DND-41 (cell line): ENCODE measurements at regions not wholly inside any gene's neighbourhood (a gene's known extent, or its start where the extent isn't known, plus 50 kb on each side); places are given as distances from the start of the nearest gene placed in this dataset.

ENCODE experiments used
- EZH2 ChIP-seq: IDR thresholded peaks from 3 replicates; pipeline ENCODE4 v1.6.1; 2012; ENCODE audit warnings: borderline replicate concordance, low read depth, mild to moderate bottlenecking, moderate library complexity, low read length, inconsistent platforms; ENCODE audit not compliant: severe bottlenecking
- TF ChIP-seq, protein P1 (sequence below): IDR thresholded peaks from 2 replicates; pipeline ENCODE4 v1.5.1; 2012; ENCODE audit warnings: borderline replicate concordance, low read length, moderate library complexity, mild to moderate bottlenecking; ENCODE audit not compliant: poor library complexity, severe bottlenecking; ENCODE audit errors: extremely low read depth

DNA sequence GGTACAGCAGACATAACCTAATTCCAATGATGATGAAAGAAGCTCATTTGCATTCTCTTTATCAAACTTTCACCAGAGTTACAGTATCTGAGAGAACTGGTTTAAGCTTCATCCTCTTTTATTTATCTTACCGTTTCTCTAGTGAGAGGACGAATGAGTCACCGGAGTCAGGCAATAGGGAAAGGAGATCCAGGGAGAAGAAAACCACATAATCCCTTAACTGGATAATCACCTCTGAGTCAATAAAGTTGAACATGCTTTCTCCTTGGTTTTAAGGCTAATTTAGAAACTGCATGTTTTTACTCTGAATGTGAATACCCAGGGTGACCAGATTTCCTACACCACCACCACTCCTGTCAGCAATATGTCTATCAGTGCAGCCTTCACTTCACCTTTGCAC is 313.7 kb upstream of the TBX18 start:
- TF ChIP-seq, protein P1, sequence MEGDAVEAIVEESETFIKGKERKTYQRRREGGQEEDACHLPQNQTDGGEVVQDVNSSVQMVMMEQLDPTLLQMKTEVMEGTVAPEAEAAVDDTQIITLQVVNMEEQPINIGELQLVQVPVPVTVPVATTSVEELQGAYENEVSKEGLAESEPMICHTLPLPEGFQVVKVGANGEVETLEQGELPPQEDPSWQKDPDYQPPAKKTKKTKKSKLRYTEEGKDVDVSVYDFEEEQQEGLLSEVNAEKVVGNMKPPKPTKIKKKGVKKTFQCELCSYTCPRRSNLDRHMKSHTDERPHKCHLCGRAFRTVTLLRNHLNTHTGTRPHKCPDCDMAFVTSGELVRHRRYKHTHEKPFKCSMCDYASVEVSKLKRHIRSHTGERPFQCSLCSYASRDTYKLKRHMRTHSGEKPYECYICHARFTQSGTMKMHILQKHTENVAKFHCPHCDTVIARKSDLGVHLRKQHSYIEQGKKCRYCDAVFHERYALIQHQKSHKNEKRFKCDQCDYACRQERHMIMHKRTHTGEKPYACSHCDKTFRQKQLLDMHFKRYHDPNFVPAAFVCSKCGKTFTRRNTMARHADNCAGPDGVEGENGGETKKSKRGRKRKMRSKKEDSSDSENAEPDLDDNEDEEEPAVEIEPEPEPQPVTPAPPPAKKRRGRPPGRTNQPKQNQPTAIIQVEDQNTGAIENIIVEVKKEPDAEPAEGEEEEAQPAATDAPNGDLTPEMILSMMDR: no peak
- no peak for TF ChIP-seq EZH2
